DND-41 (cell line): ENCODE measurements at regions not wholly inside any gene's neighbourhood (a gene's known extent, or its start where the extent isn't known, plus 50 kb on each side); places are given as distances from the start of the nearest gene placed in this dataset.
A peak's percentile ranks its signal among the peaks of the same experiment; 100 is the strongest.

Source experiments
- ATAC-seq: fragments of 200-7000 bp; cut with Tn5 transposase; 3 replicates; pipeline ENCODE4 v1.9.1; 2021; ENCODE audit warnings: low read depth; ENCODE audit not compliant: insufficient read depth
- DNase-seq: peaks from one replicate; pipeline ENCODE4 v3.0.0-alpha.2; 2020
- H2AFZ ChIP-seq: 2 replicates; pipeline ENCODE4 v1.6.0; 2012; ENCODE audit warnings: low read depth, low read length
- H3K27ac ChIP-seq: 2 replicates; pipeline ENCODE4 v1.5.1; 2012; ENCODE audit warnings: low read length, inconsistent platforms
- H3K27me3 ChIP-seq: fragments of 200-600 bp; sonication (generic); 2 replicates; pipeline ENCODE4 v1.6.0; 2012; ENCODE audit warnings: low read length, mild to moderate bottlenecking, inconsistent platforms; ENCODE audit not compliant: insufficient read depth, poor library complexity
- H3K36me3 ChIP-seq: 2 replicates; pipeline ENCODE4 v1.5.1; 2012; ENCODE audit warnings: low read length, inconsistent platforms; ENCODE audit not compliant: insufficient read depth
- H3K4me1 ChIP-seq: 2 replicates; pipeline ENCODE4 v1.5.1; 2012; ENCODE audit warnings: mild to moderate bottlenecking, low read length; ENCODE audit not compliant: insufficient read depth
- H3K4me2 ChIP-seq: 2 replicates; pipeline ENCODE4 v1.6.0; 2012; ENCODE audit warnings: mild to moderate bottlenecking, moderate library complexity, low read length, inconsistent platforms; ENCODE audit not compliant: insufficient read depth
- H3K4me3 ChIP-seq, 2 experiments: fragments of 200-600 bp in 1 of 2; shearing (Covaris generic) in 1 of 2; 2 replicates each; pipeline ENCODE4 v1.5.1; 2012 to 2016; ENCODE audit warnings: inconsistent platforms in 2 of 2, low read length in 2 of 2, mild to moderate bottlenecking in 2 of 2, low read depth in 1 of 2, moderate library complexity in 1 of 2
- H3K79me2 ChIP-seq: 2 replicates; pipeline ENCODE4 v1.6.0; 2012; ENCODE audit warnings: low read length, inconsistent platforms; ENCODE audit not compliant: insufficient read depth
- H3K9ac ChIP-seq: 2 replicates; pipeline ENCODE4 v1.6.0; 2012; ENCODE audit warnings: low read depth, mild to moderate bottlenecking, inconsistent platforms, low read length, moderate library complexity
- H3K9me3 ChIP-seq: 2 replicates; pipeline ENCODE4 v1.5.1; 2012; ENCODE audit warnings: low read length, moderate library complexity, mild to moderate bottlenecking, inconsistent platforms; ENCODE audit not compliant: insufficient read depth, severe bottlenecking
- H4K20me1 ChIP-seq: 2 replicates; pipeline ENCODE4 v1.6.0; 2012; ENCODE audit warnings: low read length; ENCODE audit not compliant: insufficient read depth
- CTCF ChIP-seq: IDR thresholded peaks from 2 replicates; pipeline ENCODE4 v1.5.1; 2012; ENCODE audit warnings: borderline replicate concordance, low read length, moderate library complexity, mild to moderate bottlenecking; ENCODE audit not compliant: poor library complexity, severe bottlenecking; ENCODE audit errors: extremely low read depth
- EZH2 ChIP-seq: IDR thresholded peaks from 3 replicates; pipeline ENCODE4 v1.6.1; 2012; ENCODE audit warnings: borderline replicate concordance, low read depth, mild to moderate bottlenecking, moderate library complexity, low read length, inconsistent platforms; ENCODE audit not compliant: severe bottlenecking

GRCh38 chr6:152896923-152897322 lies 85.9 kb downstream of the FBXO5 start:
- TF ChIP-seq EZH2 (no peak), CTCF (no peak)
- H2AFZ ChIP-seq: no peak overlapping the region
- H3K4me3 ChIP-seq: no peak overlapping the region
- no peaks in the 10 kb centered on the region for H3K4me1 ChIP-seq
- no peaks in the 10 kb centered on the region for H3K79me2 ChIP-seq
- H3K27me3 ChIP-seq: no peaks in the 10 kb centered on the region
- no peaks in the 10 kb centered on the region for H3K9me3 ChIP-seq
- DNase-seq: no peak
- H3K9ac ChIP-seq: no peak overlapping the region
- H3K4me2 ChIP-seq: no peak overlapping the region
- H3K27ac ChIP-seq: no peak overlapping the region
- no peaks in the 10 kb centered on the region for H4K20me1 ChIP-seq
- no peaks in the 10 kb centered on the region for H3K36me3 ChIP-seq
- no peak for ATAC-seq

GRCh38 chr6:152897807-152898399 lies 84.9 kb downstream of the FBXO5 start:
- peak; percentile 73 for DNase-seq
- Histone ChIP-seq H4K20me1 (no peaks in the 10 kb centered on the region), H3K27ac (no peak overlapping the region), H3K27me3 (no peaks in the 10 kb centered on the region), H3K4me2 (no peak overlapping the region), H3K79me2 (no peaks in the 10 kb centered on the region), H2AFZ (no peak overlapping the region), H3K4me1 (no peaks in the 10 kb centered on the region), H3K36me3 (no peaks in the 10 kb centered on the region), H3K9me3 (no peaks in the 10 kb centered on the region), H3K4me3 (no peak overlapping the region), H3K9ac (no peak overlapping the region)
- ATAC-seq: peak; percentile 98
- no peak for TF ChIP-seq EZH2
- peak; percentile 95 for TF ChIP-seq CTCF

- H3K4me2 ChIP-seq: no peak overlapping the region
- no peak overlapping the region for H2AFZ ChIP-seq
- H3K9me3 ChIP-seq: no peaks in the 10 kb centered on the region
- H3K4me3 ChIP-seq: no peak overlapping the region
- H3K4me1 ChIP-seq: no peaks in the 10 kb centered on the region
- no peaks in the 10 kb centered on the region for H3K36me3 ChIP-seq
- H3K79me2 ChIP-seq: no peaks in the 10 kb centered on the region
- H3K27me3 ChIP-seq: no peaks in the 10 kb centered on the region
- no peak overlapping the region for H3K9ac ChIP-seq
- no peak for TF ChIP-seq CTCF
- TF ChIP-seq EZH2: no peak
- DNase-seq: no peak
- H3K27ac ChIP-seq: no peak overlapping the region
- ATAC-seq: no peak
- no peaks in the 10 kb centered on the region for H4K20me1 ChIP-seq
Measured at GRCh38 chr6:152904678-152905077, 78.2 kb downstream of the FBXO5 start.
